Liver (tissue), 3 donors: ENCODE measurements at regions not wholly inside any gene's neighbourhood (a gene's known extent, or its start where the extent isn't known, plus 50 kb on each side); places are given as distances from the start of the nearest gene placed in this dataset.

Experiments
- EGR1 ChIP-seq, 2 donors: IDR thresholded peaks; 2 replicates each; pipeline ENCODE4 v1.6.1; 2016 to 2018; ENCODE audit warnings: antibody characterized with exemption in 2 of 2, low read depth in 2 of 2
- GABPA ChIP-seq, 2 donors: IDR thresholded peaks in 1 of 2; conservative IDR thresholded peaks in 1 of 2; 2 replicates each; pipeline ENCODE4 v1.6.1; 2016; ENCODE audit warnings: antibody characterized with exemption in 2 of 2, mild to moderate bottlenecking in 1 of 2, moderate library complexity in 1 of 2
- JUND ChIP-seq, 2 donors: IDR thresholded peaks; 2 replicates each; pipeline ENCODE4 v1.6.1; 2016; ENCODE audit warnings: antibody characterized with exemption in 2 of 2
- RAD21 ChIP-seq, 2 donors: IDR thresholded peaks; 2 replicates each; pipeline ENCODE4 v1.6.1; 2016; ENCODE audit warnings: antibody characterized with exemption in 2 of 2, mild to moderate bottlenecking in 2 of 2
- TAF1 ChIP-seq: conservative IDR thresholded peaks from 2 replicates; pipeline ENCODE4 v1.6.1; 2016; ENCODE audit warnings: antibody characterized with exemption, mild to moderate bottlenecking
- TF ChIP-seq, protein P1 (sequence below): fragments of 150-350 bp; IDR thresholded peaks from 2 replicates; pipeline ENCODE4 v1.5.1; 2017; ENCODE audit warnings: improper control_type of control experiment, low read depth, low read length; ENCODE audit not compliant: missing input control
- TF ChIP-seq, protein P2 (sequence below): IDR thresholded peaks from 2 replicates; pipeline ENCODE4 v1.6.1; 2016; ENCODE audit warnings: antibody characterized with exemption
- TF ChIP-seq, protein P3 (sequence below): IDR thresholded peaks from 2 replicates; pipeline ENCODE4 v1.6.1; 2016; ENCODE audit warnings: antibody characterized with exemption
- TF ChIP-seq, protein P4 (sequence below): IDR thresholded peaks from 2 replicates; pipeline ENCODE4 v1.6.1; 2016; ENCODE audit warnings: antibody characterized with exemption, mild to moderate bottlenecking
- donor health status: healthy.
- donor health status: healthy.

DNA sequence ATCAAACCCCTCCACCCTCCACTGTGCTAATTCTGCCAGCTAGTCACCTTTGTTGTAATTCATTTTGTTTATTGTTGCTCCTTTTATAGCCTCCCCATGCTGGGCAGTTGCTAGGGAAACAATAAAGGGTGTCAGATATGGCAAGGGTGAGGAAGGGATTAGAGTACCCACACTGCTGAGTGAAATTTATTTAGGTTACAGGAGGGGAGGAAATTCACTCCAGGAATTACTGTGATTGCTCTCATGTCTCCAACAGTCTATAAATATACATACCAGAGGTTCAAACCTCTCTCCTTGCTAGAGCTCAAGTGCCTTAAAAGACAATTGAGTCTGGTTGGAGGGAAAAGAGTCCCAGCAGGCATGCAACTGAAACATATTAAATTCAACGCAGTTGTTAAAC lies 90.6 kb upstream of the ADGRF1 start:
- TF ChIP-seq, protein P1, sequence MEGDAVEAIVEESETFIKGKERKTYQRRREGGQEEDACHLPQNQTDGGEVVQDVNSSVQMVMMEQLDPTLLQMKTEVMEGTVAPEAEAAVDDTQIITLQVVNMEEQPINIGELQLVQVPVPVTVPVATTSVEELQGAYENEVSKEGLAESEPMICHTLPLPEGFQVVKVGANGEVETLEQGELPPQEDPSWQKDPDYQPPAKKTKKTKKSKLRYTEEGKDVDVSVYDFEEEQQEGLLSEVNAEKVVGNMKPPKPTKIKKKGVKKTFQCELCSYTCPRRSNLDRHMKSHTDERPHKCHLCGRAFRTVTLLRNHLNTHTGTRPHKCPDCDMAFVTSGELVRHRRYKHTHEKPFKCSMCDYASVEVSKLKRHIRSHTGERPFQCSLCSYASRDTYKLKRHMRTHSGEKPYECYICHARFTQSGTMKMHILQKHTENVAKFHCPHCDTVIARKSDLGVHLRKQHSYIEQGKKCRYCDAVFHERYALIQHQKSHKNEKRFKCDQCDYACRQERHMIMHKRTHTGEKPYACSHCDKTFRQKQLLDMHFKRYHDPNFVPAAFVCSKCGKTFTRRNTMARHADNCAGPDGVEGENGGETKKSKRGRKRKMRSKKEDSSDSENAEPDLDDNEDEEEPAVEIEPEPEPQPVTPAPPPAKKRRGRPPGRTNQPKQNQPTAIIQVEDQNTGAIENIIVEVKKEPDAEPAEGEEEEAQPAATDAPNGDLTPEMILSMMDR, result no peak
- TF ChIP-seq, protein P2, sequence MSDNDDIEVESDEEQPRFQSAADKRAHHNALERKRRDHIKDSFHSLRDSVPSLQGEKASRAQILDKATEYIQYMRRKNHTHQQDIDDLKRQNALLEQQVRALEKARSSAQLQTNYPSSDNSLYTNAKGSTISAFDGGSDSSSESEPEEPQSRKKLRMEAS, result no peak
- TF ChIP-seq, protein P3, sequence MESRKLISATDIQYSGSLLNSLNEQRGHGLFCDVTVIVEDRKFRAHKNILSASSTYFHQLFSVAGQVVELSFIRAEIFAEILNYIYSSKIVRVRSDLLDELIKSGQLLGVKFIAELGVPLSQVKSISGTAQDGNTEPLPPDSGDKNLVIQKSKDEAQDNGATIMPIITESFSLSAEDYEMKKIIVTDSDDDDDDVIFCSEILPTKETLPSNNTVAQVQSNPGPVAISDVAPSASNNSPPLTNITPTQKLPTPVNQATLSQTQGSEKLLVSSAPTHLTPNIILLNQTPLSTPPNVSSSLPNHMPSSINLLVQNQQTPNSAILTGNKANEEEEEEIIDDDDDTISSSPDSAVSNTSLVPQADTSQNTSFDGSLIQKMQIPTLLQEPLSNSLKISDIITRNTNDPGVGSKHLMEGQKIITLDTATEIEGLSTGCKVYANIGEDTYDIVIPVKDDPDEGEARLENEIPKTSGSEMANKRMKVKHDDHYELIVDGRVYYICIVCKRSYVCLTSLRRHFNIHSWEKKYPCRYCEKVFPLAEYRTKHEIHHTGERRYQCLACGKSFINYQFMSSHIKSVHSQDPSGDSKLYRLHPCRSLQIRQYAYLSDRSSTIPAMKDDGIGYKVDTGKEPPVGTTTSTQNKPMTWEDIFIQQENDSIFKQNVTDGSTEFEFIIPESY, result no peak
- TF ChIP-seq TAF1 (no peak), RAD21 (IDR thresholded peaks at IDR 0.05) (no peak), EGR1 (IDR thresholded peaks at IDR 0.05; ENCODE audit: low read depth in 2 of 2) (no peak), JUND (IDR thresholded peaks at IDR 0.05) (no peak), GABPA (IDR thresholded peaks at IDR 0.05 in 1 of 2, conservative IDR thresholded peaks at IDR 0.05 in 1 of 2) (no peak)
- TF ChIP-seq, protein P4, sequence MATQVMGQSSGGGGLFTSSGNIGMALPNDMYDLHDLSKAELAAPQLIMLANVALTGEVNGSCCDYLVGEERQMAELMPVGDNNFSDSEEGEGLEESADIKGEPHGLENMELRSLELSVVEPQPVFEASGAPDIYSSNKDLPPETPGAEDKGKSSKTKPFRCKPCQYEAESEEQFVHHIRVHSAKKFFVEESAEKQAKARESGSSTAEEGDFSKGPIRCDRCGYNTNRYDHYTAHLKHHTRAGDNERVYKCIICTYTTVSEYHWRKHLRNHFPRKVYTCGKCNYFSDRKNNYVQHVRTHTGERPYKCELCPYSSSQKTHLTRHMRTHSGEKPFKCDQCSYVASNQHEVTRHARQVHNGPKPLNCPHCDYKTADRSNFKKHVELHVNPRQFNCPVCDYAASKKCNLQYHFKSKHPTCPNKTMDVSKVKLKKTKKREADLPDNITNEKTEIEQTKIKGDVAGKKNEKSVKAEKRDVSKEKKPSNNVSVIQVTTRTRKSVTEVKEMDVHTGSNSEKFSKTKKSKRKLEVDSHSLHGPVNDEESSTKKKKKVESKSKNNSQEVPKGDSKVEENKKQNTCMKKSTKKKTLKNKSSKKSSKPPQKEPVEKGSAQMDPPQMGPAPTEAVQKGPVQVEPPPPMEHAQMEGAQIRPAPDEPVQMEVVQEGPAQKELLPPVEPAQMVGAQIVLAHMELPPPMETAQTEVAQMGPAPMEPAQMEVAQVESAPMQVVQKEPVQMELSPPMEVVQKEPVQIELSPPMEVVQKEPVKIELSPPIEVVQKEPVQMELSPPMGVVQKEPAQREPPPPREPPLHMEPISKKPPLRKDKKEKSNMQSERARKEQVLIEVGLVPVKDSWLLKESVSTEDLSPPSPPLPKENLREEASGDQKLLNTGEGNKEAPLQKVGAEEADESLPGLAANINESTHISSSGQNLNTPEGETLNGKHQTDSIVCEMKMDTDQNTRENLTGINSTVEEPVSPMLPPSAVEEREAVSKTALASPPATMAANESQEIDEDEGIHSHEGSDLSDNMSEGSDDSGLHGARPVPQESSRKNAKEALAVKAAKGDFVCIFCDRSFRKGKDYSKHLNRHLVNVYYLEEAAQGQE, result no peak
